GM10248 (cell line): ENCODE measurements at regions not wholly inside any gene's neighbourhood (a gene's known extent, or its start where the extent isn't known, plus 50 kb on each side); places are given as distances from the start of the nearest gene placed in this dataset.

Experiments used
- CTCF ChIA-PET: fragments of 300-600 bp; sonication (Branson Sonifier 250); formaldehyde crosslinking; extraction: SDS; loops from one replicate; lab custom pipeline; 2021; ENCODE audit warnings: antibody characterized with exemption; lab: Yijun Ruan, JAX
- POLR2A ChIA-PET: fragments of 350-650 bp; sonication (Branson Sonifier 250); formaldehyde crosslinking; extraction: SDS; loops from one replicate; lab custom pipeline; 2020; ENCODE audit warnings: antibody characterized with exemption; lab: Yijun Ruan, JAX
- DNase-seq: peaks from one replicate; pipeline ENCODE4 v3.0.0; 2012; ENCODE audit errors: extremely low spot score
- CTCF ChIP-seq: IDR thresholded peaks from 2 replicates; pipeline ENCODE4 v1.5.1; 2012; ENCODE audit warnings: mild to moderate bottlenecking, low read depth; ENCODE audit errors: extremely low read depth, missing control alignments, control extremely low read depth

GRCh38 chr11:127226380-127226779 is 225.8 kb upstream of the KIRREL3 start:
- CTCF ChIA-PET, result no interaction called here
- DNase-seq, result no peak
- TF ChIP-seq CTCF, result no peak
- POLR2A ChIA-PET, result no interaction called here

- no peak for DNase-seq
- no peak for TF ChIP-seq CTCF
- ChIA-PET POLR2A (no interaction called here), CTCF (no interaction called here)
Observed at GRCh38 chr11:127225619-127226018, 225.0 kb upstream of the KIRREL3 start.

- no peak for TF ChIP-seq CTCF
- ChIA-PET POLR2A (no interaction called here), CTCF (no interaction called here)
- no peak for DNase-seq
Observed at GRCh38 chr11:127224276-127224675, 223.7 kb upstream of the KIRREL3 start.

- ChIA-PET POLR2A (no interaction called here), CTCF (no interaction called here)
- TF ChIP-seq CTCF, result no peak
- DNase-seq, result no peak
Observed at GRCh38 chr11:127223633-127224032, 223.1 kb upstream of the KIRREL3 start.

GRCh38 chr11:127223026-127223425 is 222.5 kb upstream of the KIRREL3 start:
- POLR2A ChIA-PET, result no interaction called here
- TF ChIP-seq CTCF, result no peak
- CTCF ChIA-PET, result no interaction called here
- DNase-seq, result no peak

- CTCF ChIA-PET, result no interaction called here
- DNase-seq, result no peak
- TF ChIP-seq CTCF, result no peak
- POLR2A ChIA-PET, result no interaction called here
Observed at GRCh38 chr11:127219704-127220103, 219.1 kb upstream of the KIRREL3 start.

- TF ChIP-seq CTCF, result no peak
- DNase-seq, result no peak
- CTCF ChIA-PET, result no interaction called here
- POLR2A ChIA-PET, result no interaction called here
Observed at GRCh38 chr11:127218275-127218608, 217.7 kb upstream of the KIRREL3 start.
